ENCODE measurements at regions not wholly inside any gene's neighbourhood (a gene's known extent, or its start where the extent isn't known, plus 50 kb on each side); places are given as distances from the start of the nearest gene placed in this dataset.
A peak's percentile ranks its signal among the peaks of the same experiment; 100 is the strongest.

DNA sequence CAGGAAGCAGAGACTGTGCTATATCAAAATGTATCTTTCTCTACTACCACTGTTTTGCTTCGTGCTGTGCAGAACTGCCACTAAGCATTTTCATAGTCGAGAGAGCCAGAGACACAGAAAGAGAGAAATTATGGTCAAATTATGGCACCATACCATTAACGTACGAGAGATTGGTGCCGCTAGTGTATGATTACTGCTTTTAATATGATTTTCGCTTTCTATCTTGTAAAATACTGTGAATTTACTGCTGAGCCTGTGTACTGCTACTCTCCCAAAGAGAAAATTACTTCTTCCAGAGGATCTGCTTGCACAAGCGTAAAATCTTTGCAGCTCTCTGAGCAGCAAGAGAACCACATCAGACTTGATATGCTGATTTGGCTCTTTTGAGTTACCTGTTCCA lies 71.1 kb upstream of the ZNF281 start:
- H3K9me3 ChIP-seq: no peaks in the 10 kb centered on the region
- TF ChIP-seq Cebpa-rat (IDR thresholded peaks at IDR 0.05): no peak
- H3K36me3 ChIP-seq: no peaks in the 10 kb centered on the region
- H3K27ac ChIP-seq: no peak overlapping the region
- H3K27me3 ChIP-seq: no peaks in the 10 kb centered on the region
- H3K4me3 ChIP-seq: no peak overlapping the region
- H4K20me1 ChIP-seq: no peaks in the 10 kb centered on the region
- no peak overlapping the region for H3K9ac ChIP-seq
- H3K4me2 ChIP-seq: no peak overlapping the region
- H3K4me1 ChIP-seq: no peaks in the 10 kb centered on the region

DNA sequence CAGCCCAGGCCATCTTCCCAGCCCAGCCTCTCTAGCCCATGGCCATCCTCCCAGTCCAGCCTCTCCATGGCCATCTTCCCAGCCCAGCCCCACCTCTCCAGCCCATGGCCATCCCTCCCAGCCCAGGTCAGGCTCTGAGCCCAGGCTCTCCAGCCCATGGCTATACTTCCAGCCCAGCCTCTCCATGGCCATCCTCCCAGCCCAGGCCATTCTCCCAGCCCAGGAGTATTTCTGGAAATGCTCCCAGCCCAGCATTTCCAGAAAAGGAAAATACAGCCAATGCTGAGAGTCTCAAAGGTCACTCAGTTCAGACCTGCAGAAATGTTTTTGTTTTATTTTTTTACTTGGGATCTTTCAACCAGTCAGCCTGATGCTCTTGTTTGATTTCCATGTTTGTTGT lies 70.0 kb upstream of the ZNF281 start:
- Histone ChIP-seq H3K27ac (no peak overlapping the region), H3K27me3 (no peaks in the 10 kb centered on the region), H3K4me2 (no peak overlapping the region), H3K9me3 (no peaks in the 10 kb centered on the region), H4K20me1 (no peaks in the 10 kb centered on the region), H3K9ac (no peak overlapping the region), H3K36me3 (no peaks in the 10 kb centered on the region), H3K4me3 (no peak overlapping the region), H3K4me1 (no peaks in the 10 kb centered on the region)
- TF ChIP-seq Cebpa-rat (IDR thresholded peaks at IDR 0.05): no peak

DNA sequence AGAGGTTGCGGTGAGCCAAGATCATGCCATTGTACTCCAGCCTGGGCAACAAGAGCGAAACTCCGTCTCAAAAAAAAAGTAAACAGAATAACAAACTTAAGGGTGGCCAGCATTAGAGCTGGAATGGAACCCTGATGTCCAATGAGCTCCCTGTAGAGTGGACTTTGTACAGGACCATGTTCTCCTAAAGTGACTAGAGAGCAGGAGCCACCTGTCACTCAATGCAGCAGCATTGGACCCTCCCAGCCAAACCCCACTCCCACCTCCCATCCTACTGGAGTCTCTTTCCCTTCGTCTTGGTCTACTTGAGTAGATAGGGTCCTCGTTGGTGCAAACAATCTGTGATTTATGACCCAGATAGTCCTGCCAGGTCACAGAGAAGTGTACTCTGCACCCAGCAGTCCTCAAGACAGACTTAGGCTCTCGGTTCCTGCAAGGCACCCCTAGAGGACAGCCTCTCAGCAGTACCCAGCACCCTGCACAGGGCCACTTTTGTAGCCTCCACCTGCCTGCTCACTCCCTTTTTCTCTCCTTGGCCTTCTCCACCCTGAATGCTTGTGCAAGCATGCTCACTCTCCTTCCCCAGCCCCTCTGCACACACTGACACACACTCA lies 69.2 kb upstream of the ZNF281 start:
- H3K36me3 ChIP-seq: no peaks in the 10 kb centered on the region

DNA sequence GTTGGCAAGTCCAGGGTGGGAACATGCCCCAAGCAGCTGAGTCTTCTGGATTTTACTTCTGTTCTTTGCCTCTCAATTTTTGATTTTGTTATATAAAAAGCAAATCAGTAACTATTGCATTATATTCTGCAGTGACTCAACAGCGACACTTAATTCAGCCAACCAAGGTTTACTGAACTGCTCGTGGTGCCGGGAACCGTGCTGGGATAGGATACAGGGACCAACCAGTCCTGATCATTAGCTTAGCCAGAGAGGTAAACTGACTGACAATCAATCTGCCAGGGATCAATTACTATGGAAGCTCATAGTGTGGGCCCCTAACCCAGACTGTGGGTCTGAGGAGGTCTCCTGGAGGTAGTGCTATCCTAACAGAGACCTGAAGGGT lies 68.4 kb upstream of the ZNF281 start:
- Histone ChIP-seq H3K4me2 (no peak overlapping the region), H3K36me3 (no peaks in the 10 kb centered on the region), H3K27ac (no peak overlapping the region), H4K20me1 (no peaks in the 10 kb centered on the region), H3K9ac (no peak overlapping the region), H3K4me3 (no peak overlapping the region), H3K4me1 (peaks cover 6% of the 10 kb centered on the region; the same call in 1 of the 2 replicates), H3K27me3 (no peaks in the 10 kb centered on the region), H3K9me3 (no peaks in the 10 kb centered on the region)
- no peak for TF ChIP-seq Cebpa-rat (IDR thresholded peaks at IDR 0.05)

More for the DNA sequence above, 69.2 kb upstream of the ZNF281 start:
- H4K20me1 ChIP-seq: no peaks in the 10 kb centered on the region
- no peaks in the 10 kb centered on the region for H3K27me3 ChIP-seq
- no peak overlapping the region for H3K9ac ChIP-seq
- H3K27ac ChIP-seq: no peak overlapping the region
- no peaks in the 10 kb centered on the region for H3K9me3 ChIP-seq
- no peak for TF ChIP-seq Cebpa-rat (IDR thresholded peaks at IDR 0.05)
- H3K4me3 ChIP-seq: no peak overlapping the region
- no peak overlapping the region for H3K4me2 ChIP-seq
- peaks cover 2% of the 10 kb centered on the region; the same call in 1 of the 2 replicates for H3K4me1 ChIP-seq

DNA sequence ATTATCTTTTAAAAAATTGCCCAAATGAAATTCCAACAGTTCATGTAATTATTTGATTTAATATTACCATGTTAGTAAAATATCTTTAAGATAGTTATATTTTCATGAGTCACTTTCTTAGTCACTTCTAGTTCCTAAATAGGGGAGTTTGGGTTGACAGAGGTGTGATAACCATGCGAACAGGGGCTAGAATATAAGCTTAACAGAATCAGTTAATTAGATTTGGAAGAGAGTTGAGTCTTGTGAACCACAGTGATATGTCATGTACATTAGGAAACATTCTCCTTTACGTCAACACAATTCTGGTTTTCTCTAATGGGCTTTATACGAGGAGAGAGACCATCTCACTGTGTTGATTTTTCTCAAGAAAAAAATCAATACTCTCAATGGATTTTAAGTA lies 64.8 kb upstream of the ZNF281 start:
- Histone ChIP-seq H4K20me1 (no peaks in the 10 kb centered on the region), H3K9me3 (no peaks in the 10 kb centered on the region), H3K4me3 (no peak overlapping the region), H3K4me1 (peaks cover 6% of the 10 kb centered on the region; the same call in 1 of the 2 replicates), H3K27ac (no peak overlapping the region), H3K4me2 (no peak overlapping the region), H3K27me3 (no peaks in the 10 kb centered on the region), H3K36me3 (no peaks in the 10 kb centered on the region), H3K9ac (no peak overlapping the region)
- no peak for TF ChIP-seq Cebpa-rat (IDR thresholded peaks at IDR 0.05)

DNA sequence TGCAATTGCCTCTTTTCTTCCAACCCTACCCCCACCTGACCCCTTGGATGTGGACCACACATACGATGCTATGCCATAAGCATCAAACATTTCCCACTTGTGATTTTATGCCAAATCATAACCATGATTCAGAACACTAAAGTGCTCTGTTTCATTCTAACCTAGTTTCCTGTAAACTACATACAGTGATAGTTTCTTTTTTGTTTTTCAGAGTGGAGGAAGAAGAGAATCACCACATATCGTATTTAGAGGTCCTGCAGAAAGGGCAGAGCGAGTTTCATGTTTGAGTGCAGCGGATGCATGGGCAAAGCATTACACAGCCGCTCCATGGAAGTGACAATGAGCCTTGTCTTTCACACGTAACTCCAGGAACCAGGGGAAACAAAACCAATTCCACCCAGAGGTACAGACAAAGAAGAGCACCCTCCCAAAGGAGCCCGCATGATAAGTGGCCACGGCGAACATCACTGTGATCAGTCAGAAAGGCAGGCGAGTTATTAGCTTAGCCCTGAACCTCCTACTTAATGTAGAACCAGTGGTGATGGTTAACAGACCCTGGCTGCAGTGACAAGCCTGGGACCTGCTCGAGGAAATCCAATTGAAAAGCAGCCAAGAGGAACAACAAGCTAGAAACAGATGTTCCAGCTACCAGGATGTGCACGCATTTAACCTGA lies 64.0 kb upstream of the ZNF281 start:
- Histone ChIP-seq H3K9ac (no peak overlapping the region), H3K9me3 (no peaks in the 10 kb centered on the region), H3K27me3 (no peaks in the 10 kb centered on the region), H3K4me1 (peaks cover 6% of the 10 kb centered on the region; the same call in 1 of the 2 replicates), H3K27ac (no peak overlapping the region), H3K4me2 (0 out of 2 replicates have a peak overlapping the region, but pooled peaks have one; percentile 14), H4K20me1 (no peaks in the 10 kb centered on the region), H3K4me3 (no peak overlapping the region), H3K36me3 (no peaks in the 10 kb centered on the region)
- TF ChIP-seq Cebpa-rat (IDR thresholded peaks at IDR 0.05): no peak

DNA sequence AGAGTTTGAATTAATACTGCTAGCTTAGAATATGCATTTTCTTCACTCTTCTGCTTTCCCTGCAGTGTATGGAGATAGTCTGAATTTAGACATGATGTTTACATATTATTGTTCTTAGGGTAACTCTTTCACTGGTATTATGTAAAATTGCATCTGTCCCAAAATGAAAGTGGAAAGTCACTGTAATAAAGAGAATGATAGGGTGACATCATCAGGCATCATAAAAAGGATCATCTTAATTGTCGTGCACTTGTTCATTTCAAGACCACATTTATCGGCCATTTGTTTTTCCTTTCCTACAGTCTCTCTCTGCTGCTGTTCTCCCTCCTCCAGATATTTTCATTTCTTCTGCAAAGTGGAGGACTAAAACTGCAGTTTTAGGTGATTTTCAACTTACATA lies 61.9 kb upstream of the ZNF281 start:
- Histone ChIP-seq H3K4me3 (no peak overlapping the region), H4K20me1 (no peaks in the 10 kb centered on the region), H3K36me3 (no peaks in the 10 kb centered on the region), H3K27ac (no peak overlapping the region), H3K4me2 (no peak overlapping the region), H3K4me1 (peaks cover 6% of the 10 kb centered on the region; the same call in 1 of the 2 replicates), H3K9ac (no peak overlapping the region), H3K9me3 (no peaks in the 10 kb centered on the region), H3K27me3 (no peaks in the 10 kb centered on the region)
- no peak for TF ChIP-seq Cebpa-rat (IDR thresholded peaks at IDR 0.05)

DNA sequence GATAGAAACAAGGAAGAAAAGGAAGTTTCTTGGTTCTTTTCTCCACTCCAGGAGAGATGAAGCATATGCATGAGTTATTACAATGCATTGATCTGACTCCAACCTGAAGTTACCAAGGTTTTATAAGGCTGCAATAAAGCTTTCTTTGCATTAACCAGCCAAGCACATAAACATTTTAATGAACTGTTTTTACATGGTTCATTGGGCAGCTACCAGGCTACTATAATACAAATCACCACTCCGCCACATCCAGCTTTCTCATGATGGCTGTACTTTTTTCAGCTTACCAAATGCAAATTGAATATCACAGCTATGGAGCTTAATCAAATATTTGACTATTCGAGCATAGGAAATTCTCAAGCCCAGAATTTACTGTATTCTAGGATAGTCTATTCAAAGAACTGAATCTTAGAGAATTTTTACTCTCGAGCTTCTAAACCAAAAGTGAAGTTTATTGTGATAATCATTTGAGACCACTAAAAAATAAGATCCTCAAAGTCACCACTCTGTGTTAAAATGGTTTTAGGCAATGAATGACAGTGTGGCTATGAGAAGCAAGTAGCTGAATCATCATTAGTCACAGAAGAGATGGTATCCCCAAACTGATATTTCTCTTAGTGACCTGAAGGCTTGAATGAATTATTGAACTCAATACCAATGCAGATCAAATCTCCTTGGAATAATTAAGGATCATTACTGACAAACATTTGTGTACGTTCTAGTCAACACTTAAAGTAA lies 58.6 kb upstream of the ZNF281 start:
- Histone ChIP-seq H3K4me3 (no peak overlapping the region), H3K27me3 (no peaks in the 10 kb centered on the region), H3K36me3 (no peaks in the 10 kb centered on the region), H4K20me1 (no peaks in the 10 kb centered on the region), H3K27ac (no peak overlapping the region), H3K9ac (no peak overlapping the region), H3K4me2 (no peak overlapping the region), H3K4me1 (no peaks in the 10 kb centered on the region), H3K9me3 (no peaks in the 10 kb centered on the region)
- no peak for TF ChIP-seq Cebpa-rat (IDR thresholded peaks at IDR 0.05)

DNA sequence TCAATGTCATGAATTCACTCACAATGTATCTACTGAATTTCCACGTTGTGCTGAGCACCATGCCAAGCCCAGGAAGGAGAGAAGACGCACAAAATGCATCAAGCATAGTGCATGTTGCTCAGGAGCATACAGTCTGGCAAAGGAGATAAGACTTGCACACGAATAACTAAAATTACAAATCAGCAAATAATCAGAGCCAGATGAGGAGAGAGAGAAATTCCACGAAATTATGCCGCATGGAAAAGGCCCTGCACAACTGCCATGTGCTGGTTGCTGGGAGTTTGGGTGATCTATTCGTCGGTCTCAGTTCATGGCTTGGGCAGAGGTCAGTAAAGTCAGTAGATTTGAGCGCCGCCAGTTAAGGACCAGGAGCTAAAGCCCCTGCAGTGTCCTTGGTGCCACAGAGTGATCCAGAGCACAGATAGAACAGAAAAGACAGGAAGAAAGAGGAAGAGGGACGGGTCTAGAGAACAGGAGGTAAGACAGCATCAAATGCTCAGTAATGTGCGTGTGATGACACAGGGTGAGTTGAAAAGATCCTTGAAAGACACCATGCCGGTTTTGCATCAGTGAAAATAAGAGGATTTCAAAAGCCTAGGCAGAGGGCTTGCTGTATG lies 55.1 kb upstream of the ZNF281 start:
- Histone ChIP-seq H3K36me3 (no peaks in the 10 kb centered on the region), H4K20me1 (no peaks in the 10 kb centered on the region), H3K9me3 (no peaks in the 10 kb centered on the region), H3K27me3 (no peaks in the 10 kb centered on the region), H3K9ac (no peak overlapping the region), H3K4me3 (no peak overlapping the region), H3K27ac (no peak overlapping the region), H3K4me1 (no peaks in the 10 kb centered on the region), H3K4me2 (no peak overlapping the region)
- TF ChIP-seq Cebpa-rat (IDR thresholded peaks at IDR 0.05): no peak
